ENCODE measurements at regions not wholly inside any gene's neighbourhood (a gene's known extent, or its start where the extent isn't known, plus 50 kb on each side); places are given as distances from the start of the nearest gene placed in this dataset.
A peak's percentile ranks its signal among the peaks of the same experiment; 100 is the strongest.

DNA sequence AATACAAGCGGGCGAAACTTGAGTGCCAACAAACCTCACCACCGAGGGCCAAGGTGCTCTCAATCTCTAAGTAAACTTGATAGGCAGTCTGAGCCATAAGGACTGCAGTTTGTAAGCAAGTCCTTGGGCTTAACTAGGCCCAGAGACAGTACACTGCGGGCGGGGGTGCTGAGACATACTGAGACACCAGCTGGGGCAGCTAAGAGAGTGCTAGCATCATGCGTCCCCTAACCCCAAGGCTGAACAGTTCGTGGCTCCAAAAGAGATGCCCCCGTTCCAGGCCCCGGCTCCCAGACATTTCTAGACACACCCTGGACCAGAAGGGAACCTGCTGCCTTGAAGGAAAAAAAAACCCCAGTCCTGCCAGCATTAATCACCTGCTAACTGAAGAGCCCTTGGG, 126.8 kb upstream of the PRDX4 start:
- no peak for DNase-seq (ENCODE audit: low spot score)

DNA sequence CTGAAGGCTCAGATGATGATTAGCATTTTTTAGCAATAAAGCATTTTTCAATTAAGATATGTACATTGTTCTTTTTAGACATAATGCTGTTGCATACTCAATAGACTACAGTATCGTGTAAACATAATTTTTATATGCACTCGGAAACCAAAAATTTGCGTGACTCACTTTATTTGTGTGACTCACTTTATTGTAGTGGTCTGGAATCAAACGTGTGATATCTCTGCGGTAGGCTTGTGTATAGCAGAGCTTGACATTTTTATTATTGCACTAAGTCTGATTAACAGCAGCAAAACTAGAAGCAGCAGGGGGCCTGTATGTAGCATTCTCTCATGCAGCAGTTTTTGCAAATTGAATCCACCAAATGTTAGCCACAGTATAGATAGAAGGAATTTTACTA, 119.1 kb upstream of the PRDX4 start:
- DNase-seq (ENCODE audit: low spot score) = no peak

DNA sequence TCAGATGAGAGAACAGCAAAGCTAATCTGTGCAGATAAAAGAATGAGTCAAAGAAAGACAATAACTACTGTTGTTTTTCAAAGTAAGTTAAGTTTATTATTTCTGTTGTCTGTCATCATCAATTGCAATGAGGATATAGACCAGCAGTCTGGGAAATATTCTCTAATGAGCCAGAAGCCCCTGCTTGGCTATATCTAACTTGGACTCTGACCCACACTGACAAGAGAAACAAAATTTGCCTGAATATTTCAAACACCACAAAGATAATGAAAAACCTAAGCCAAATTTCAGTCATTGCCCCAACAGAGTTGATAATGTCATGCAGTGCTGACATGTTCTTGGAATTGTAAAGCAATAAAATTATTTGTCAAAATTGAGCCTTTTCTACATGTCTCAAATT, 115.0 kb upstream of the PRDX4 start:
- no peak for DNase-seq (ENCODE audit: low spot score)

DNA sequence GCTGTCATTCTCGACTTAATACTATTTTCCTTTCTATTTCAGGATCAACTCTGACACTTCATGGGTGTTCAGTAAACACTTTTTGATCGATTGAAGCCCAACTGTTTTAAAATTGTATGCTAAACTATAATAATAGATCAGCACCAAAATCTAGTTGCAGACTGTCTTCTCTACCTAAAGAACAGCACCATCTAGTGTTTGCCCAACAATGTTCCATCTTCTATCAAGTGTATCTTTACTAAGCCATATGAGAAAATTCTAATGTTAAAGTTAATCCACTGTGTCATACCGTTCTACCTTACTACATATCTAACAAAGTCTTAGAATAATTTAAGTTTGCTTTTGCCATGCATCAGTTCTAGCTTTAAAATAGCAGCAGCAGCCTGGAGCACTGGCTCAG, 113.0 kb upstream of the PRDX4 start:
- DNase-seq (ENCODE audit: low spot score) = peak; percentile 23

DNA sequence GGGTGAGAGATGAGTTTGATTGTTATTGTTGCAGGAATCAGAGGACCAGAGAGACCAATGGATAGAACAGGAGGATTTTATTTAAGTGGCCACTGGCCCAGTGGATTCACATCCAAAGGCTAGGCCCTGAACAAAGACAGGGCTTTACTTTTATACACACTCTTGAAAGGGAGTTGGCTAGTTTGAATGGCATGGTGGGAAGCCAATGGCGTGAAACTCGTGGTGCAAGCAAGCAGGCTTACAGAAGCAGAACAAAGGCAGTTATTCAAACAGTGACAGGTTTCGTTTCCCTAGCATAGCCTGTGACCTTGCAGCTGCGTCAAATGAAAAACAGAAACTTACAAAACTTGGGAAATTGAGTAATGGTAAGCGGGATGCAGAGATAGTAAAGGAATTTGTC, 110.2 kb upstream of the PRDX4 start:
- DNase-seq (ENCODE audit: low spot score) = no peak

DNA sequence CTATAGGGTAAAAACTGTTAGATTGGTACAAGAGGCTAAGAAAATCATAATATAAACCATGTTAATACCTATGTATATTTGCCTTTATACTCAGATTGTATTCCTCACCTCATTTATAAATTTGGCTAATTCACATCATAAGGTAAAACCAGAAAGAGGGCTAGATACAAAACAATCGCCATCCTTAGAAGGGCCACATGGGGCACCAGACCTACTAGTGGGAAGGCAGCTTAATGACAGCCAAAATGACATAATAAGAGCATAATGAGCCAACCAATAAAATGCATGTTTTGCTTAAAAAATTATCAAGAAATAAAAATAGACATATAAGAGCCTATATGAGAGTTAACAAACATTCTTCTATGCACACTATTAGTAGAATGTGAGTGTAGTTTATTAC, 107.3 kb upstream of the PRDX4 start:
- DNase-seq (ENCODE audit: low spot score) = no peak

DNA sequence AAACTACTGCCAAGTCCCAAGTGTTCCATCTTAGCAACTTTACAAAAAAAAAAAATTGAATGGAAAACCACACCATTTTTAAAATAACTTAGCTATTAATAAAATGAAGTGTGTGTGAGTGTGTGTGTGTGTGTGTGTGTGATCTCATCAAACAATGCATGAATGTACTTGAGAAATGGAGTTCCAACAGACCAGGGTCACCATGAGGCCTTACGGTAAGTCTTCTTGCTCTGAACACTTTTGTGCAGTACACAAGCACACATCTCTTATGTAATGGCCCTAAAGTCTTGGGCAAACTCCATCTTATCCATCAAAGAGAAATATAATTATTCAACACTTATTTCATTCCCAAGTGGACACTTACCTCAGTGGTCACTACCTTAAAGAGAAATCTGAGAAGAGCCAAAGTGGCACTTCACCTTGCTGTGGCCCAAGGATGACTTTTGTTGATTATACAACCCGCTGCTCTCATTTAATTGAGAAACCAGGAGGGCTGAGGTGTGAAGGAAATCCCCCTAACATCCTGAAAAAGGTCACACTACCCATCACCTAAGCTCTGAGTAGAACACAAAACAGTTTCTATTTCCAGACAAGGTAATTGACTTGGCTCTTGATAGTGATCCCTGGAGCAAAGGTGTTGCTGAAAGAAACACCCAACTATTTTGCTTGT, 96.5 kb upstream of the PRDX4 start:
- no peak for DNase-seq (ENCODE audit: low spot score)

DNA sequence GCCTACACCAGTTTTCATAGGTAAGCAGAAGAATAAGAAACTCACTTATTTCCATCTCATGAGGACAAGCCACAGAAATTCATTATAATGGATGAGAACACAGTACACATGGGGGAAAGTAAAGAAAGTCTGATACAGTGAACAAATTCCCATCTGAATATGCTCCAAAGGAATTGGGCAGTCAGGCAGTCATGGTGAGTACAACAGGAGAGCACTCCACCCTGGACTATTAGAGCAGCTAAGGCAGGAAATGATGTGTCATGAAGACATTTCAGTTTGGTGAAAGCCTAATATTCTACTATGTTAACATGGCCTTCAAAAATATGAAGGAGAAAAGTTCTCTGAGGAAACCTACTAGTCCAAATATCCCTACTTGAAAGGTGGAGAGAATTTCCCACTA, 92.0 kb upstream of the PRDX4 start:
- DNase-seq (ENCODE audit: low spot score) = peak; percentile 4

DNA sequence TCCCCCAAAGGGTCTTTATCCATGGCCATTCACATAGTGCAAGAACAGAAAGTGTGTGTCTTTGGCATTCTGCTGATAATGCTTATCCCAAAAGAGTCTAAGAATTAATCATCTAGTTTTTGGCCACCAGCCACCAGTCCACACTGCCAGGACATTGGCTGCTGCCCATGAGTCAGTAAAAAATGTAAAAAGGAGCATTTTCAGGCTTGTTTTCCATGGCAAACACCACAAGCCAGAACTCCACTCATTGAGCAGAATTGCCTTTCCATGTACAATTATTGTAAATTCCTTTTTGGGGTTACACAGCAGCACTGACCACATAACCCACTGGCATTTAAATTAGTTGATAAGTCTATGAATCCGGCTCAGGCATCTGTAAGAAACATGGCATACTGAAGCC, 89.2 kb upstream of the PRDX4 start:
- DNase-seq (ENCODE audit: low spot score) = no peak

DNA sequence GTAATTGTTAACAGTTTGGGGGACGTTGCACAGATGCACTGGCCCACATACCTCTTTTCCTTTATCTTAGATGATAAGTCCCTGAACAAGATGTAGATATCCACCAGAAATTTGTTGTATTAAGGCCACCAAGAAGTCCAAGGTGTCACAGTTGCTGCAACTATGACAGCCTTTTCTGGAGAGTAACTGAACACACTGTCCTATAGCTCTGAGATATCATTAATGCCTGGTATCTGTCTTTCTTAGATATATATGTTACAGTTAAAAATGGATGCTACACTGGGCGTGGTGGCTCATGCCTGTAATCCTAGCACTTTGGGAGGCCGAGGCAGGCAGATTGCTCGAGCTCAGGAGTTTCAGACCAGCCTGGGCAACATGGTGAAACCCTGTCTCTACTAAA, 77.8 kb upstream of the PRDX4 start:
- no peak for DNase-seq (ENCODE audit: low spot score)

DNA sequence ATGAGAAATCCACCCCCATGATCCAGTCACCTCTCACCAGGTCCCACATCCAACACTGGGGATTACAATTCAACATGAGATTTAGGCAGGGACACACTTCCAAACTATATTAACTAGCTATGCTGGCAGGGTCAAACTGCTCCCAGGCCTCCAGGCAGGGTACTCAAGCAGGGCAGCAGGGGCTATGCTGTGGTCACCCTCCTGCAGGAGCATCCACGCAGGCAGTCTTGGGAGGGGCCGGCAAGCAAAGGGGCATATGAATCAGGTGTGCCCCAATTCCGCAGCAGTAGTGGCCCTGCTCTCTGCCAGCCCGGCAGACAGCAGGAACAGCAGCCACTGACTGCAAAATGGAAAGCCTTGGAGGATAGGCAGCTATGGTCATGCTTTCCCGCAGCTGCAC, 74.6 kb upstream of the PRDX4 start:
- no peak for DNase-seq (ENCODE audit: low spot score)

DNA sequence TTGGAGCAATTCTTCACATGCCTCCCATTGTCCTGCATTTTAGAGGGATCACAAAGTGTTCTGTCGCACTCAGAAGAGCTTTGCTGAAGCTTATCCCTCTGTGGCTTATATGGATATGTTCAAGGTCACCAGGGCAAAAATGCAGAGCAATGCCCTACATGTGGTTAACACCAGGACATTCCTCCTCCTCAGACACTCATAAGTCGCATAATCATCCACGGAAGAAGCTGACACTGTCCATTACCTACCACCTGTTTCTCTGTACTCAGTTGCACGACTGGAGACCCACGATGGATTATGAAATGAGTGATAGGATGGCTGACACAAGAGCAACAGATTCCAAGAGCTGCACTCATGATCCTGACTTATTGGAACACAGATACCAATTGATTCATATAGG, 68.7 kb upstream of the PRDX4 start:
- DNase-seq (ENCODE audit: low spot score) = no peak

DNA sequence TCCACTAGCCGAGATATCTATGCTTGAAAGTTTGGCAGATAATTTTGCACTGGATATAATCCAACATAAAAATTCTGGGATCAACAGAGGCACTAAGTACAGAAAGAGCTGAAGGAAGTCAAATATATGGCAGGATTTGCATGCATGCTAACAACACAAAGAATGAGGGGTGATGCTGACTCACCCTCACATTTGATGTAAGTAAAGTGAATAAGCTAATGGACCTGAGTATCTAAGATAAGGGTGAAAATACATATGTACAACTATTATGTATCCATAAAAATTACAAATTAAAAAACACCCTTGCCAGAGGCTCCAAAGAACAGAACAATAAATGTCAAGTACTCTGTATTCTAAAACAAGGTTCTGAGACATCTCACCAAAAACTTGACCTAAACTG, 63.8 kb upstream of the PRDX4 start:
- DNase-seq (ENCODE audit: low spot score) = no peak

DNA sequence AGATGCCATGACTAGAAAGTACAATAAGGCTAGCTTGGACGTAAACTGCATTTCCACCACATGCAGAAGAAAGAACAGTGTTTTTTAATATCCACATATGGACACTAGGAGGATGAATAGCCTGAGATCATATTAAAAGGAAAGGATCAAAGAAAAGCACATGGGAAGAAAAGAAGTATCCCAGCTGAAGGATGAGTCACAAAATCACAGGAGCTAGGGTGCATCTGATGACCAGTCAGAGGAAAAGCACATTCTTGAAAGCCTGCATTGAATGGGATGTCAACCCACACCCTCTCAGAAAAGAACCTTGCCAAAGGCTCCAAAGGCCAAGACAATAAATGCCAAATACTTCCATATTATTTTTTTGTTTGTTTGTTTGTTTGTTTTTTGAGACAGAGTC, 56.8 kb upstream of the PRDX4 start:
- DNase-seq (ENCODE audit: low spot score) = no peak

DNA sequence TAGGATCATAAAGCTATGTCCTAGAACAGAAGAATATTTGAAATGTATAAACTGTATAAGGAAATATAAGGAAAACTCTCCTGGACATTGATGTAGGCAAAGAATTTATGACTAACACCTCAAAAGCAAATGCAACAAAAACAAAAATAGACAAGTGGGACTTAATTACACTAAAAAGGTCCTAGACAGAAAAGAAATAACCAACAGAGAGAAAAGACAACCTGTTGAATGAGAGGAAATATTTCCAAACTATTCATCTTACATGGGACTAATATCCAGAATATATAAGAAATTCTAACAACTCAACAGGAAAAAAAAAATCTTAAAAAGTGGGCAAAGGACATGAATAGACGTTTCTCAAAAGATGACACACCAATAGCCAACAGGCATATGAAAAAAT, 54.4 kb upstream of the PRDX4 start:
- DNase-seq (ENCODE audit: low spot score) = no peak

DNA sequence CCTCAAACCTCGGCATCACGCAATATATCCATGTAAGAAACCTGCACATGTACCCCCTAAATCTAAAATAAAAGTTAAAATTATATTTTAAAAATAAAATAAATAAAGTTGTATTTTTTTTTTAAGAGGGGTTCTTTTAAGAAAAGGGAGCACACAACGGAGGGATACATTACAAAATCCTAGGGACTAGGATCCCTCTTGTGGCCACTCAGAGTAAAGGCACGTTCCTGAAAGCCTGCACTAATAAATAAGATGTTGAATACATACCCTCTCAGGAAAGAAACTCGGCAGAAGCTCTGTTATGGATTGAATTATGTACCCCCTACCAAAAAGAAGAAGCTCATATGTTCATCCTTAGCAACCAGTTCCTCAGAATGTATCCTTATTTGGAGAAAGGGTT, 50.9 kb upstream of the PRDX4 start:
- DNase-seq (ENCODE audit: low spot score) = peak; percentile 33
